HG02571 (cell line): ENCODE measurements at regions not wholly inside any gene's neighbourhood (a gene's known extent, or its start where the extent isn't known, plus 50 kb on each side); places are given as distances from the start of the nearest gene placed in this dataset.

ENCODE experiments used
- ATAC-seq: cut with Tn5 transposase; IDR thresholded peaks from one replicate; pipeline ENCODE4 v1.9.1; 2021; ENCODE audit warnings: mild to moderate bottlenecking, moderate library complexity; ENCODE audit not compliant: unreplicated experiment

GRCh38 chr2:186068139-186068801 lies 329.7 kb downstream of the FSIP2 start:
- ATAC-seq = no peak

DNA sequence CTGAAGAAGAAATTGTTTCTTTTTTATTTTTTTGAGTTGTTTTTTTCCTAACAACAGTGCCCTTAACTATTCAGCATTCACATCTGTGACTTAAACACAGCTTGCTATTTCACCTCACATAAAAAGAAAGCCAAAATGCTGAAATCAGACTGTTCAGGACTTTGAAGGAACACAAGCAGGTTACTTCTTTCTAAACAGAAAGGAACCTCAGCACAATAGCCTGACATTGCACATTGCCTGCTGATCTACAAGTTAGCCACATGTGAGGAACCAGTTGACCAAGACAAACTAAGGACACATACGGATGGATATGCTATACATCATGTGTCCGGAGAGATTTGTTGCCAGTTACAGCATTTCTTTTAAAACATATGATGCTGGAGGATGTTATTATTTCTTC lies 331.1 kb downstream of the FSIP2 start:
- ATAC-seq = no peak

- ATAC-seq = no peak
These were observed 346.6 kb downstream of the FSIP2 start for GRCh38 chr2:186085226-186085625.

GRCh38 chr2:186093174-186093573 lies 354.6 kb downstream of the FSIP2 start:
- no peak for ATAC-seq

DNA sequence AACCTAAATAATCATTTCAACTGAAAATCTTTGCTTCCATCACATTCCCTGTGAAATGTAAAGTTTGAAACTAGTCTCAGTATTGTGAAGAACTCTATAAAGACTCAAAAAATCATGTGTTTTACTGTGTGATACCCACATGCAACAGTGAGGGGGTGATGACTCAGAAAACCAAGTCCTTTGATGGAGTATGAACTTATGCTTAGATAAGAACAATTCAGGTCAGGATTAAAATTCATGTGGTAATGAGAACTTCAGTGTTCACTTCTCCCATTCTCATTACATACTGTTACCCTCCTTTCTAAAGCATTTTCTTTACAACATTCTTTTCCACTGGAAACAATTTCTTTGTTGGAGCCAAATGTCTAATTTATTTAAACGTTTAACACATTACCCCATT lies 360.2 kb downstream of the FSIP2 start:
- no peak for ATAC-seq

- no peak for ATAC-seq
These were observed 361.2 kb downstream of the FSIP2 start for GRCh38 chr2:186099826-186100225.

- no peak for ATAC-seq
These were observed 362.0 kb downstream of the FSIP2 start for GRCh38 chr2:186100636-186101035.

- no peak for ATAC-seq
These were observed 363.0 kb downstream of the FSIP2 start for GRCh38 chr2:186101616-186102015.

DNA sequence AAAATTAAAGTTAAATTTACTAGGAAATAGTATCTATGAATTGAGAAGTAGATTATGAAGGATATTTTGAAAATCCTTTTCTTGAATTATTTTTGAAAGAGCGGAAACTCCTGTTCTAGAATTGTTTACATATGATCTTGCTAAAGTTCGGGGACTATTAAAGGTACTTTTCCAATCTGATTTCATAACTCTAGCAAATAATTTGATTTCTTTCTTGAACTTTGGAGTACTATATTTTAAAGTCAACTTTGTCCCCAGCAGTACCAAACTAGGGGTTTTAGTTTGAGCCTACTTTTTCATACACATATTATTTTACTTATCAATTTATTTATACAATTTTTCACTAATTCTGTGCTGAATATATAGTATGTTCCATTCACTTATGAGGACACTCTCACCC lies 364.7 kb downstream of the FSIP2 start:
- no peak for ATAC-seq

GRCh38 chr2:186105016-186105724 lies 366.6 kb downstream of the FSIP2 start:
- no peak for ATAC-seq

- no peak for ATAC-seq
These were observed 369.9 kb downstream of the FSIP2 start for GRCh38 chr2:186108470-186108869.

- ATAC-seq = no peak
These were observed 372.8 kb upstream of the ZC3H15 start for GRCh38 chr2:186113284-186113683.

DNA sequence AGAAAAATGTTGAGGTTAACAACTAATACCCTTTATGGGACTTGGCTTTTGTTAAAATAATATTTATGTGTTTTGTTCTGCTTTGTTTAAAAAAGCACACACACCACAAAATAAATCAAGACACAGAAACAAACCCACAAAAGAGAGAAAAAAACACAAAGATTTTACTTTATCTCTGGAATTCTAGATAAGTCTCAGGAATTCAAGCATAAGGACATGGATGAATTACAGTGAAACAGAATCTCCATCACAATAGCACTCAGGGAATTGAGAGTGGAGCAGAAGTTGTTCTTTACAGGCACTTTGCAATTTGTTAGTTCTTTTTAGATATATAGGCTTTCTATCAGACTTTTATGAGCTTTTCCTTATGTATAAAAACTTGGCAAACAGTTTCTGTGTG lies 360.9 kb upstream of the ZC3H15 start:
- no peak for ATAC-seq

- no peak for ATAC-seq
These were observed 360.4 kb upstream of the ZC3H15 start for GRCh38 chr2:186125625-186126024.

- ATAC-seq = no peak
These were observed 359.9 kb upstream of the ZC3H15 start for GRCh38 chr2:186126181-186126580.

DNA sequence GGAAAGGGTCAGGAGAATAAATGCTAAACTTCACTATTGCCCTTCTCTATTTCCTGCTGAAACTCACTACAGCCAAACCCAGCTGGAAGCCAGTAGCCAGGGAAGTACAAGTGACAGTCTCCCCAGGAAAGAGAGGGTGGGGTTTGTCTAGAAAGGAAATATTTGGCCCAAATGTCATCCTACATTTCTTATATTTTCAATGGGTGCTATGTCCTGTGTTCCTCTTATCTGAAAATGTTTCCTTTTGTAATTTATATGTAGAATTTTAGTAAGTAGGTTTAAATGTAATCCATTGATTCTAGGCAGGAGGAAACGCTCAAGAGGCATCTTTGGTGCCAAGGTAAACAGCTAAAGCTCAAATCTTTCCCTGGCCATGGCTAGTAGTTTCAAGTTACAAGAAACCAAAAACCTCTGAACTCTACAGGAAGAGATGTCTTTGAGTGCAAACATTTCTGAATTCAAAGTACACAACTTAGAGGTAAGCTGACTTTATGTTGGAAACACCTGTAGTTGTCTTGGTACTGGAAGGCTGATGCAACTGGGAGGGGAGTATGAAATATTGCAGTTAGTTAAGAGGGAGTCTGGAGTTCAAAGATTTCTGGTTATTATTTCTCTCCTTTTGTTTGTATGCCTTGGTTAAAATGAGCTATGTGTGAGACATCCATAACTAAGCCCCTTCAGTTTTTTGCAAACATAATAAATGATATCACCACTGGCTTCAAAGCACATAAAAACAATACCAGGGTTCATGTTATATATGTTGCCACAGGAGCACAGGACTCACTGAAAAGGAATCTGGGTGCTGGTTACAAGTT lies 356.1 kb upstream of the ZC3H15 start:
- no peak for ATAC-seq

DNA sequence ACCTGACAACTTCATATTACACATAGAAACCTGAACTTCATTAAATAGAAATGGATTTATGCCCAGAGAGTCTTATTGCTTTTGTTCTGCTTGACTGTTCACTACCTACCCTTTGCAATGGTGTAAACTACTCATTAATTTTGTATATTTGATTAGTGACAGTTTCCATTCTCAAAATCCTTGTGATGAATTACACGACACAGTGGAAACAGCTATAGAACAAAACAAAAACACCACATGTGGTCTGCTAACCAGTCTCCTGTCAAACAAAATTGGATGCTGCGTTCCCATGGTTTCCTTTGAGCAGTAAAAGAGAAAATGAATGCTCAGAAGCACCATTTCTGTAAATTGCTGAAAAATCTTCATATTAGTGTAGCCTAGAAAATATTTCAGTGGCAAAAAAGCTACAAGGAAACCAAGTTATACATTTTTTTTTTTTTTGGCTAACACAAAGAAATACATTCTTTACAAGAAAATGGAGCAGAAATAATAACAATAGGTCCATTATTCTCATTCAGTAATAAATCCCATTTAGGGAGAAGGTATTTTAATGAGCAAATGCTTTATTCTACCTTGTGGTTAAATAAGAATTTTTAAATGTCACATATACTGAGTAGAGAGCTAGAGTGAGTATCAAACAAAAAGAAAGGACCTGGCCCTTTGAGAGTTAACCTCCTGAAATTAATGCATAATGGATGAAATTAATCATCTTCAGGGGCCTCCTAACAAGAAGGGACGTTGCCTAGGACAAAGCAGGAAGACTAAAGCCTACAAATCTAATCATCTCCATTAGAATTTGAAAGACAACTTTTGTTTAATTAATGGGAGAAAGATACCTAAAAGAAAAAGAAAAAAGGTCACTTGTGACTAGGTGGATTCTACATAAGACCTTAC lies 355.1 kb upstream of the ZC3H15 start:
- no peak for ATAC-seq

DNA sequence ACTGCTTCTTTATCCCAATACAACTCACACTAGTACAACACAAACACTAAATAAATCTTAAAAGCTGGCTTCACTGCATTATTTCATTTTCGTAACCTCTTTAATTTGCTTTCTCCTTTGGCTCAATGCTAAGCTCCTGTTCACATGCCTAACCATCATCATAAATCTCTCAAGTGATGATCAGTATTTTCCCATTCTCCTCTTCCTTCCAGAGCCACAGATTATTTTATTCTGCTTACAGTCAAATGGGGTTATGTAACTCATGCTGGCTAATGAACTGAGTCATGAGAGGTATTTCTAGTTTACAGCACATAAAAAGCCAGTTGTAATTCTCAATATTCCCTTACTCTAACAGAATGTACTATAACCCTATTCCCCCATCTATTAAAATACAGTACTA lies 350.4 kb upstream of the ZC3H15 start:
- ATAC-seq = no peak

- no peak for ATAC-seq
These were observed 349.2 kb upstream of the ZC3H15 start for GRCh38 chr2:186136860-186137259.

DNA sequence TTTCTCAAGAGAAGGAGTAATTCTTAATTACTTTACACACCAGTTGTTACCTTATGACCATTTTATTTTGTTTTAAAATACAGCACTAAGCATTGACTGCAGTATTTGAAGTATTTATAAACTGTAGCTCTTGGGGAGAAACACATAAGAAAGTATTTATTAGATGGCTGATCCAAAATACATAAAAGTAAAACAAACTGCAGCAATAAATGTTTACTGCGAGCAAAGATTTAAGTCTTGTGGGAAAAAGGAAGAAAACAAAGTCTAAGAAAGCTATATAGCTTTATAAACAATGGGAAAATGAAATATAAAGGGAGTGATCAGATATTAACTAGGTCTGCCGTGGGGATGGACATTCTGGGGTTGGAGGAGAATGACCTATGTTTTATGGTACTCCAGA lies 347.2 kb upstream of the ZC3H15 start:
- ATAC-seq = no peak

DNA sequence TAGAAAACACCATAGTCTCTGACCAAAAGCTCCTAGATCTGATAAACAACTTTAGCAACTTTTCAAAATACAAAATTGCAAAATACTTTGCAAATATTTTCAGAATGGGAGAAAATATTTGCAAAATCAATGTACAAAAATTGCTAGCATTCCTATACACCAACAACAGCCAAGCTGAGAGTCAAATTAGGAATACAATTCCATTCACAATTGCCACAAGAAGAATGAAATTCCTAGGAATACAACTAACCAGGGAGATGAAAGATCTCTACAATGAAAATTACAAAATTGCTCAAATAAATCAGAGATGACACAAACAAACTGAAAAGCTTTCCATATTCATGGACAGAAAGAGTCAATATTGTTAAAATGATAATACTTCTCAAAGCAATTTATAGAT lies 327.0 kb upstream of the ZC3H15 start:
- no peak for ATAC-seq
